Thoracic aorta (tissue), 2 donors: ENCODE measurements at regions not wholly inside any gene's neighbourhood (a gene's known extent, or its start where the extent isn't known, plus 50 kb on each side); places are given as distances from the start of the nearest gene placed in this dataset.
A peak's percentile ranks its signal among the peaks of the same experiment; 100 is the strongest.

ENCODE experiments used
- ATAC-seq: fragments of 150-250 bp; one replicate; pipeline ENCODE4 v1.8.0; 2017; ENCODE audit warnings: low read depth; ENCODE audit not compliant: insufficient number of reproducible peaks, low FRiP score
- DNase-seq: peaks from one replicate; pipeline ENCODE4 v3.0.0-alpha.2; 2020; ENCODE audit warnings: low spot score
- H3K27ac ChIP-seq, 2 donors: fragments of 200-600 bp; sonication (generic); 1 replicate in 1 of 2; 2 replicates in 1 of 2; pipeline ENCODE4 v1.5.1; 2016; ENCODE audit warnings: mild to moderate bottlenecking in 2 of 2, moderate library complexity in 2 of 2
- H3K27me3 ChIP-seq: fragments of 200-600 bp; sonication (generic); replicated peaks from 2 replicates; pipeline ENCODE4 v1.6.0; 2016; ENCODE audit warnings: mild to moderate bottlenecking; ENCODE audit not compliant: insufficient read depth
- H3K36me3 ChIP-seq: fragments of 200-600 bp; sonication (generic); one replicate; pipeline ENCODE4 v1.5.1; 2016
- H3K4me1 ChIP-seq, 2 donors: fragments of 200-600 bp; sonication (generic); 1 replicate in 1 of 2; 2 replicates in 1 of 2; pipeline versions ENCODE4 v1.5.1 to v1.6.0; 2016; ENCODE audit warnings: low read depth in 2 of 2, mild to moderate bottlenecking in 1 of 2; ENCODE audit not compliant: control insufficient read depth in 1 of 2
- H3K4me3 ChIP-seq: fragments of 200-600 bp; sonication (generic); 2 replicates; pipeline ENCODE4 v1.5.1; 2016; ENCODE audit warnings: mild to moderate bottlenecking
- H3K9me3 ChIP-seq: fragments of 200-600 bp; sonication (generic); 2 replicates; pipeline ENCODE4 v1.5.1; 2016
- CTCF ChIP-seq: fragments of 200-600 bp; sonication (generic); IDR thresholded peaks from one replicate; pipeline ENCODE4 v1.5.1; 2019; ENCODE audit warnings: antibody characterized with exemption

GRCh38 chr7:25831831-25832411 is 320.1 kb upstream of the NFE2L3 start:
- Histone ChIP-seq H3K4me1 (peaks cover 22 to 50% of the 10 kb centered on the region in 2 donors), H3K9me3 (no peaks in the 10 kb centered on the region), H3K27me3 (no peaks in the 10 kb centered on the region), H3K36me3 (no peaks in the 10 kb centered on the region), H3K4me3 (peak overlapping the region; percentile 3), H3K27ac (peak overlapping the region; percentile 26 to 65)
- TF ChIP-seq CTCF: no peak
- no peak for DNase-seq
- no peak for ATAC-seq

- Histone ChIP-seq H3K9me3 (no peaks in the 10 kb centered on the region), H3K4me3 (no peak overlapping the region), H3K4me1 (peaks cover 22 to 56% of the 10 kb centered on the region in 2 donors), H3K36me3 (no peaks in the 10 kb centered on the region), H3K27ac (peak overlapping the region; percentile 26 to 65), H3K27me3 (no peaks in the 10 kb centered on the region)
- ATAC-seq: no peak
- TF ChIP-seq CTCF: no peak
- no peak for DNase-seq
These were observed 319.5 kb upstream of the NFE2L3 start for GRCh38 chr7:25832456-25832855.

- Histone ChIP-seq H3K4me1 (peaks cover 22 to 58% of the 10 kb centered on the region in 2 donors), H3K36me3 (no peaks in the 10 kb centered on the region), H3K9me3 (no peaks in the 10 kb centered on the region), H3K27me3 (no peaks in the 10 kb centered on the region), H3K27ac (peak overlapping the region in 1 of 2 donors; percentile 26), H3K4me3 (no peak overlapping the region)
- no peak for ATAC-seq
- no peak for DNase-seq
- no peak for TF ChIP-seq CTCF
These were observed 319.1 kb upstream of the NFE2L3 start for GRCh38 chr7:25832929-25833328.

- TF ChIP-seq CTCF: no peak
- H3K27ac ChIP-seq: no peak overlapping the region
- H3K9me3 ChIP-seq: no peaks in the 10 kb centered on the region
- no peaks in the 10 kb centered on the region for H3K36me3 ChIP-seq
- ATAC-seq (no peak), DNase-seq (no peak)
- H3K4me3 ChIP-seq: no peak overlapping the region
- H3K27me3 ChIP-seq: no peaks in the 10 kb centered on the region
- peaks cover 25 to 65% of the 10 kb centered on the region in 2 donors for H3K4me1 ChIP-seq
These were observed 317.9 kb upstream of the NFE2L3 start for GRCh38 chr7:25834050-25834449.

- Histone ChIP-seq H3K36me3 (no peaks in the 10 kb centered on the region), H3K27ac (peak overlapping the region in 1 of 2 donors; percentile 19), H3K27me3 (no peaks in the 10 kb centered on the region), H3K4me1 (peaks cover 31 to 71% of the 10 kb centered on the region in 2 donors), H3K4me3 (no peak overlapping the region), H3K9me3 (no peaks in the 10 kb centered on the region)
- no peak for ATAC-seq
- TF ChIP-seq CTCF: no peak
- DNase-seq: no peak
These were observed 316.8 kb upstream of the NFE2L3 start for GRCh38 chr7:25835197-25835596.
